HG03064 (cell line): ENCODE measurements at regions not wholly inside any gene's neighbourhood (a gene's known extent, or its start where the extent isn't known, plus 50 kb on each side); places are given as distances from the start of the nearest gene placed in this dataset.
"Not testable (repeated sequence)": the region's sequence is repeated elsewhere in the genome, so short reads cannot be mapped to it uniquely, and the experiment has no call there.

Source experiments
- ATAC-seq: cut with Tn5 transposase; IDR thresholded peaks from one replicate; pipeline ENCODE4 v1.9.1; 2021; ENCODE audit warnings: low read depth; ENCODE audit not compliant: unreplicated experiment

DNA sequence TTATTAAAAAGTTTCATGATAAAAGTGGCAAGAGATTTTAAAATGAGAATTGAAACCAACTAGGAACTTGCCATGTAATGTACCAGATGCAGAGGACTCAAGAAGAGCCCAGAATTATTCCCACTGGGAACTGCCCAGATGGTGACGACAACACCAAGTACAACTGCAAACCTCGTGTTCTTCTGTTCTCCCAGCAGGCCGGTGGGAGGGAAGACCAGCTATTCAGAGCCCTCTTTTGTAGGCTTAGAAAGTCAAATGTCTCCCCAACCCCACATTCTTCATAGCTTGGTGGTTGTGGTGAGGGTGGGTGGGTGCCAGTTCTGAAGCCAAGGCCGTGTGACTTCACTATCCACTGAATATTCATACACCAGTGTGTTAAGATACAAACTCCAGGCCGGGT is 54.3 kb upstream of the ITGB1 start:
- no peak for ATAC-seq

DNA sequence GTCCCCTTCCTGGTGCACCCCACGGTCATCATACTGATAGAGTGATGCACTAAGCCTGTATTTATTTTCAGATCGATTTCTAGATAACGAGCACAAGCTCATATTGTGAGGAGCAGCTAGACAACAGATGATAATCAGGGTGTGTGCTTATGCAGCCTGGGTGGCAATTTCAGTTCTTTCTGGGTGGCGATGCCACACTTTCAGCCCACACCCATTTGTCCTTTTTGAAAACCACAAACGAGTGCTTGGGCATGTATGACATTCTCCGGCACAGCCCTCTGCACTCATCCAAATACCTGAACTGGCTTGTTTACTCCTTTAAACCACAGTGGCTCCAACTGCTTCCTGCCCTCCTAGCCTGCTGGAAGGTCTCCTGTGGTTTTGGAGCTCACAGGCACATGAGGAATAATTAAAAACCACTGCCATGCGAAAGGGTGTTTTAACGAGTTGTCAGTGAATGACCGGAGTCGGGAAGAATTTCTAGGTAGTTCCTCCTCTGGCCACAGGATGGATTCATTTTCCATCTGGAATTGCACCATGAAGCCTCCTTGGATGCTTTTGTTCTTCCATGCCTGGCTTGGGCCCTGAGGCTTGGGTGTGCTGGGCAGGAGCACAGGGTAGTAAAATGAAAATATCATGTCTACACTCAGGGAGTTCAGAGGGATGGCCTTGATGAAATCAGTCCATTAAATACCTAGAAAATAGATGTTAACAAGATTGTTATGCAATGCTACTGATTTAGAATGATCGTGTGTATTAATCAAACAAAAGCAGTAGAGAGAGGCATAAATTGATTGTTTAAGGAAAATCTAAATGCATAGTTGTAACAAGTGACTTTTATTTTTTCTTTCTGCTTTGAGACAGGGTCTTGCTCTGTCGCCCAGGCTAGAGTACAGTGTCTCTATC is 52.4 kb upstream of the ITGB1 start:
- ATAC-seq: no peak

DNA sequence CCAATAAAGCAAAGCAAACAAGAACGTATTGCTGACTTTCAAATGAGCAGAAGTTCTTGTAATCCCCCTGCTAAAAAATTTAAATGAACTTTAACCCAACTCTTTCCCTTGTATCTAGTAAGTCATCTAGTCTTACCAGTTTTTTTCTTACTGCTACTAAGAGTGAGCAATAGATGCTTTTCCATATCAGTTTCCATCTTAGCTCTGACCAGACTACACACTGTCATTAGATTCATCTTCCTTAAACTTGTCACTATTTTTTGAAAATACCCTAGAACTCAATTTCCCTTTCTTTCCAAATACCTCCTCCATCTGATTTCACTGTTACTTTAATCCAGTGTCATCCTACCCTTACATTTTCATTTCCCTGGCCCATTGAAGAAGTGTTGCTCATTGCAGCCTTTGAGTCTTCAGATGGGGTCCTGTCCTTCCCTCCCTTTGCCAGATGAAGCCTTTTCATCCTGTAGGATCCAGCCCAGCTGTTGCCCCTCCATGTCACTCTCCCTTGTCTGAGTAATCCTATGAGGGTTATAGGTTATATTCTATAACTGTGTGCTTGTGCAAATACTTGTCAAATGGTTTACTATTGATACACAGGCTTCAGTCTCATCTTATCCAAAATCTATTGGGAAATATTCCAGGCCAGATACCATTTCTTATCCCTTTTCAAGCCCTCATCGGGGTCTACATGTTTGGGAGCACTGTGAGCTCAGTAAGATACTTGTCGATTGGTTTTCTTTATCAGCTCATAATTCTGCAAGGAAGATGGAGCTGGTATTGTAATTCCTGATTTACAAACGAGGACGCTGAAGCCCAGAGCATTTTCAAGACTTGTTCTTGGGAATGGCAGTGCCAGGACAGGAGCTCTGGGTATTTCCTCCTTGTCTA is 51.5 kb upstream of the ITGB1 start:
- no peak for ATAC-seq

DNA sequence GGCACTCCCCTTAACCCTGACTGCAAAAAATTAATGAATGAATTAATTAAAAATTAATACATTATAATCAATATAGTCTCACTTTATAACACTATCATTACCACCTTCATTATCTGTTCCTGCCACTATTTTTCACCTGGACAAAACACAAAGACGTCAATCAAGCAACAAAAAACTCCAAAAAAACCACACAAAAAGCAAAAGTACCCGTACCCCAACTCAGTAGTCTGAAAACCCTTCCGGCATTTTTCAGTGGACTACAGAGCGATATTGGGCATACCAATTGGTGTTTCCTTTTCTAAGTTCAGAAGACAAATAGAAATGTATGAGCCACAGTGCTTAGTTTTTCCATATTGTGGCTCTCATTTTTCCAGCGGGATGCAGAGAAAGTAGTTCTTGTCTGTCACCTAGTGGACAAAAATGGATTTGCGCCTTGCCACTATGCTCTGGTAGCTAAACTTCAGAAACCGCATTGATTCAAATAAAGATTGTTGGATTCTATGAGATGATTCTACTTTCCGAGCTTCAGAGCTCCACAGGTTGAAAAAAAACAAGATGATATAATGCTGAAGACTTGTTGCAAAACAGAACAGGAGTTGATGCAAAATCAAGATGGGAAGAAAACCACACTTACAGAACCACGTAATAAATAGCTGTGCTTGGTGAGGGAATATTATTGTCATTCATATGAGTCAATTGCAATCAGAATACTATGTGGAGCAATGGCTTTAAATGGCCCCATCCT is 50.6 kb upstream of the ITGB1 start:
- no peak for ATAC-seq

DNA sequence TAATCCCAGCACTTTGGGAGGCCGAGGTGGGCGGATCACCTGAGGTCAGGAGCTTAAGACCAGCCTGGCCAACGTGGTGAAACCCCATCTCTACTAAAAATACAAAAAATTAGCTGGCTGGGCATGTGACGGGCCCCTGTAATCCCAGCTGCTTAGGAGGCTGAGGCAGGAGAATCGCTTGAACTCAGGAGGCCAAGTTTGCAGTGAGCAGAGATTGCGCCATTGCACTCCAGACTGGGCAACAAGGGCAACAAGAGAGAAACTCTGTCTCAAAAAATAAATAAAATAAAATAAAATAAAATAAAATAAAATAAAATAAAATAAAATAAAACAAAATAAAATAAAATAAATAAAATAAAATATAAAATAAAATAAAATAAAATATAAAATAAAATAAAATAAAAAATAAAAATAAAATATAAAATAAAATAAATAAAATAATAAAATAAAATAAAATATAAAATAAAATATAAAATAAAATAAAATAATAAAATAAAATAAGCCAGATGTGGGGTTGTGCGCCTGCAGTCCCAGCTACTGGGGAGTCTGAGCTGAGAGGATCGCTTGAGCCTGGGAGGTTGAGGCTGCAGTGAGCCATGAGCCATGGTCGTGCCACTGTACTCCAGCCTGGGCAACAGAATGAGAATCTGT is 49.8 kb upstream of the ITGB1 start:
- ATAC-seq: not testable (repeated sequence)
